ENCODE measurements at regions not wholly inside any gene's neighbourhood (a gene's known extent, or its start where the extent isn't known, plus 50 kb on each side); places are given as distances from the start of the nearest gene placed in this dataset.

- TF ChIP-seq EZH2phosphoT487 (IDR thresholded peaks at IDR 0.05; ENCODE audit: borderline replicate concordance, low read length) (no peak), CTCF (IDR thresholded peaks at IDR 0.05; ENCODE audit: low read depth, low read length, poor library complexity, severe bottlenecking) (no peak)
- Histone ChIP-seq H3K36me3 (ENCODE audit: control insufficient read depth, low read length) (no peaks in the 10 kb centered on the region), H3K4me1 (ENCODE audit: control insufficient read depth, low read length) (no peaks in the 10 kb centered on the region), H3K9me2 (replicated peaks; ENCODE audit: control insufficient read depth, low read length) (no peaks in the 10 kb centered on the region), H3K4me2 (ENCODE audit: low read length) (no peak overlapping the region), H3K4me3 (ENCODE audit: low read length) (no peak overlapping the region), H3K27ac (ENCODE audit: low read depth, low read length) (no peak overlapping the region), H3K9me3 (ENCODE audit: control insufficient read depth, insufficient read depth, low read length) (no peaks in the 10 kb centered on the region), H3F3A (ENCODE audit: control insufficient read depth, insufficient read depth) (no peaks in the 10 kb centered on the region), H4K20me1 (ENCODE audit: control insufficient read depth, insufficient read depth, low read depth, low read length) (no peaks in the 10 kb centered on the region), H3K27me3 (ENCODE audit: control insufficient read depth, low read length) (no peaks in the 10 kb centered on the region), H3K79me2 (ENCODE audit: control insufficient read depth, low read length) (no peaks in the 10 kb centered on the region)
Observed at GRCh38 chr2:14756122-14756541, 123.6 kb downstream of the LRATD1 start.

GRCh38 chr2:14756981-14757657 is 124.6 kb downstream of the LRATD1 start:
- H3F3A ChIP-seq (ENCODE audit: control insufficient read depth, insufficient read depth): no peaks in the 10 kb centered on the region
- H3K27ac ChIP-seq (ENCODE audit: low read depth, low read length): no peak overlapping the region
- H3K4me1 ChIP-seq (ENCODE audit: control insufficient read depth, low read length): no peaks in the 10 kb centered on the region
- no peaks in the 10 kb centered on the region for H3K9me2 ChIP-seq (replicated peaks; ENCODE audit: control insufficient read depth, low read length)
- H3K4me2 ChIP-seq (ENCODE audit: low read length): no peak overlapping the region
- H3K79me2 ChIP-seq (ENCODE audit: control insufficient read depth, low read length): no peaks in the 10 kb centered on the region
- no peak for TF ChIP-seq EZH2phosphoT487 (IDR thresholded peaks at IDR 0.05; ENCODE audit: borderline replicate concordance, low read length)
- TF ChIP-seq CTCF (IDR thresholded peaks at IDR 0.05; ENCODE audit: low read depth, low read length, poor library complexity, severe bottlenecking): no peak
- H4K20me1 ChIP-seq (ENCODE audit: control insufficient read depth, insufficient read depth, low read depth, low read length): no peaks in the 10 kb centered on the region
- H3K36me3 ChIP-seq (ENCODE audit: control insufficient read depth, low read length): no peaks in the 10 kb centered on the region
- H3K9me3 ChIP-seq (ENCODE audit: control insufficient read depth, insufficient read depth, low read length): no peaks in the 10 kb centered on the region
- H3K27me3 ChIP-seq (ENCODE audit: control insufficient read depth, low read length): no peaks in the 10 kb centered on the region
- H3K4me3 ChIP-seq (ENCODE audit: low read length): no peak overlapping the region

DNA sequence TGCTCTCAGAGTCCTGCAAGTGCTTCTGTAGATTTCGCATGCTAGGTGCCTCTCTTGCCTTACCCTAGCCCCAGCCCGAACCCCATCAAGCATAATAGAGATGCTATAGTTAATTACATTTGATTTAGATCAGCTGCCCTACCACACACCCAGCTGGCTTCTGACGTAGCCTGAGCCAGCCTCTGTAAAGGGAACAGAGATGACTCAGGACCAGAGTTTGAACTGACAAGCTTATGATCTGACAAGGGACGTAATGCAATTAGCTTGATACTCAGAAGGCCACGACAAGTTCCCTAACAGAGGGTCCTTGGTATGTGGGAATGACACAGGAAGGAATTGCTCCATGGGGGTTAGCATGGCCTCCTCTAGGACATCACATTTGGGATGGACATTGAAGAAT is 126.6 kb downstream of the LRATD1 start:
- H3K27me3 ChIP-seq (ENCODE audit: control insufficient read depth, low read length): no peaks in the 10 kb centered on the region
- no peak overlapping the region for H3K4me3 ChIP-seq (ENCODE audit: low read length)
- no peaks in the 10 kb centered on the region for H3K9me2 ChIP-seq (replicated peaks; ENCODE audit: control insufficient read depth, low read length)
- H3K36me3 ChIP-seq (ENCODE audit: control insufficient read depth, low read length): no peaks in the 10 kb centered on the region
- H3K27ac ChIP-seq (ENCODE audit: low read depth, low read length): no peak overlapping the region
- TF ChIP-seq CTCF (IDR thresholded peaks at IDR 0.05; ENCODE audit: low read depth, low read length, poor library complexity, severe bottlenecking) (no peak), EZH2phosphoT487 (IDR thresholded peaks at IDR 0.05; ENCODE audit: borderline replicate concordance, low read length) (no peak)
- no peaks in the 10 kb centered on the region for H3K79me2 ChIP-seq (ENCODE audit: control insufficient read depth, low read length)
- H3K9me3 ChIP-seq (ENCODE audit: control insufficient read depth, insufficient read depth, low read length): no peaks in the 10 kb centered on the region
- no peaks in the 10 kb centered on the region for H3K4me1 ChIP-seq (ENCODE audit: control insufficient read depth, low read length)
- H4K20me1 ChIP-seq (ENCODE audit: control insufficient read depth, insufficient read depth, low read depth, low read length): no peaks in the 10 kb centered on the region
- H3F3A ChIP-seq (ENCODE audit: control insufficient read depth, insufficient read depth): no peaks in the 10 kb centered on the region
- no peak overlapping the region for H3K4me2 ChIP-seq (ENCODE audit: low read length)

Data from DOHH2 (cell line).